DND-41 (cell line): ENCODE measurements at regions not wholly inside any gene's neighbourhood (a gene's known extent, or its start where the extent isn't known, plus 50 kb on each side); places are given as distances from the start of the nearest gene placed in this dataset.

Source experiments
- ATAC-seq: fragments of 200-7000 bp; cut with Tn5 transposase; 3 replicates; pipeline ENCODE4 v1.9.1; 2021; ENCODE audit warnings: low read depth; ENCODE audit not compliant: insufficient read depth
- DNase-seq: peaks from one replicate; pipeline ENCODE4 v3.0.0-alpha.2; 2020
- H2AFZ ChIP-seq: 2 replicates; pipeline ENCODE4 v1.6.0; 2012; ENCODE audit warnings: low read depth, low read length
- H3K27ac ChIP-seq: 2 replicates; pipeline ENCODE4 v1.5.1; 2012; ENCODE audit warnings: low read length, inconsistent platforms
- H3K27me3 ChIP-seq: fragments of 200-600 bp; sonication (generic); 2 replicates; pipeline ENCODE4 v1.6.0; 2012; ENCODE audit warnings: low read length, mild to moderate bottlenecking, inconsistent platforms; ENCODE audit not compliant: insufficient read depth, poor library complexity
- H3K36me3 ChIP-seq: 2 replicates; pipeline ENCODE4 v1.5.1; 2012; ENCODE audit warnings: low read length, inconsistent platforms; ENCODE audit not compliant: insufficient read depth
- H3K4me1 ChIP-seq: 2 replicates; pipeline ENCODE4 v1.5.1; 2012; ENCODE audit warnings: mild to moderate bottlenecking, low read length; ENCODE audit not compliant: insufficient read depth
- H3K4me2 ChIP-seq: 2 replicates; pipeline ENCODE4 v1.6.0; 2012; ENCODE audit warnings: mild to moderate bottlenecking, moderate library complexity, low read length, inconsistent platforms; ENCODE audit not compliant: insufficient read depth
- H3K4me3 ChIP-seq, 2 experiments: fragments of 200-600 bp in 1 of 2; shearing (Covaris generic) in 1 of 2; 2 replicates each; pipeline ENCODE4 v1.5.1; 2012 to 2016; ENCODE audit warnings: inconsistent platforms in 2 of 2, low read length in 2 of 2, mild to moderate bottlenecking in 2 of 2, low read depth in 1 of 2, moderate library complexity in 1 of 2
- H3K79me2 ChIP-seq: 2 replicates; pipeline ENCODE4 v1.6.0; 2012; ENCODE audit warnings: low read length, inconsistent platforms; ENCODE audit not compliant: insufficient read depth
- H3K9ac ChIP-seq: 2 replicates; pipeline ENCODE4 v1.6.0; 2012; ENCODE audit warnings: low read depth, mild to moderate bottlenecking, inconsistent platforms, low read length, moderate library complexity
- H3K9me3 ChIP-seq: 2 replicates; pipeline ENCODE4 v1.5.1; 2012; ENCODE audit warnings: low read length, moderate library complexity, mild to moderate bottlenecking, inconsistent platforms; ENCODE audit not compliant: insufficient read depth, severe bottlenecking
- H4K20me1 ChIP-seq: 2 replicates; pipeline ENCODE4 v1.6.0; 2012; ENCODE audit warnings: low read length; ENCODE audit not compliant: insufficient read depth
- CTCF ChIP-seq: IDR thresholded peaks from 2 replicates; pipeline ENCODE4 v1.5.1; 2012; ENCODE audit warnings: borderline replicate concordance, low read length, moderate library complexity, mild to moderate bottlenecking; ENCODE audit not compliant: poor library complexity, severe bottlenecking; ENCODE audit errors: extremely low read depth
- EZH2 ChIP-seq: IDR thresholded peaks from 3 replicates; pipeline ENCODE4 v1.6.1; 2012; ENCODE audit warnings: borderline replicate concordance, low read depth, mild to moderate bottlenecking, moderate library complexity, low read length, inconsistent platforms; ENCODE audit not compliant: severe bottlenecking

GRCh38 chr6:121929301-121929700 lies 470.2 kb upstream of the HSF2 start:
- Histone ChIP-seq H3K4me2 (no peak overlapping the region), H2AFZ (no peak overlapping the region), H3K36me3 (no peaks in the 10 kb centered on the region), H4K20me1 (no peaks in the 10 kb centered on the region), H3K27me3 (no peaks in the 10 kb centered on the region), H3K9ac (no peak overlapping the region), H3K4me3 (no peak overlapping the region), H3K9me3 (no peaks in the 10 kb centered on the region), H3K27ac (no peak overlapping the region), H3K4me1 (peaks cover 20% of the 10 kb centered on the region), H3K79me2 (no peaks in the 10 kb centered on the region)
- TF ChIP-seq EZH2 (no peak), CTCF (no peak)
- DNase-seq (no peak), ATAC-seq (no peak)

- TF ChIP-seq EZH2 (no peak), CTCF (no peak)
- Histone ChIP-seq H3K36me3 (no peaks in the 10 kb centered on the region), H3K4me3 (no peak overlapping the region), H3K27me3 (no peaks in the 10 kb centered on the region), H3K9me3 (no peaks in the 10 kb centered on the region), H4K20me1 (no peaks in the 10 kb centered on the region), H3K27ac (no peak overlapping the region), H3K4me2 (no peak overlapping the region), H3K79me2 (no peaks in the 10 kb centered on the region), H3K9ac (no peak overlapping the region), H2AFZ (no peak overlapping the region), H3K4me1 (no peaks in the 10 kb centered on the region)
- ATAC-seq, result no peak
- DNase-seq, result no peak
These were observed 467.1 kb upstream of the HSF2 start for GRCh38 chr6:121932076-121932991.

GRCh38 chr6:121934451-121934850 lies 465.0 kb upstream of the HSF2 start:
- Histone ChIP-seq H3K9me3 (no peaks in the 10 kb centered on the region), H3K27me3 (no peaks in the 10 kb centered on the region), H4K20me1 (no peaks in the 10 kb centered on the region), H3K4me3 (no peak overlapping the region), H3K4me2 (no peak overlapping the region), H3K79me2 (no peaks in the 10 kb centered on the region), H2AFZ (no peak overlapping the region), H3K4me1 (no peaks in the 10 kb centered on the region), H3K9ac (no peak overlapping the region), H3K36me3 (no peaks in the 10 kb centered on the region), H3K27ac (no peak overlapping the region)
- DNase-seq (no peak), ATAC-seq (no peak)
- TF ChIP-seq EZH2 (no peak), CTCF (no peak)
